RWPE1 (cell line): ENCODE measurements at regions not wholly inside any gene's neighbourhood (a gene's known extent, or its start where the extent isn't known, plus 50 kb on each side); places are given as distances from the start of the nearest gene placed in this dataset.
"Not testable (repeated sequence)": the region's sequence is repeated elsewhere in the genome, so short reads cannot be mapped to it uniquely, and the experiment has no call there.

Source experiments
- CTCF ChIA-PET: fragments of 350-600 bp; sonication (Branson Sonifier 250); formaldehyde crosslinking; extraction: SDS; loops from one replicate; lab custom pipeline; 2021; lab: Yijun Ruan, JAX
- POLR2A ChIA-PET: fragments of 400-600 bp; formaldehyde crosslinking; extraction: SDS; loops from one replicate; lab custom pipeline; 2020; ENCODE audit warnings: antibody characterized with exemption; ENCODE audit not compliant: low non-redundant PET; lab: Yijun Ruan, JAX
- DNase-seq: peaks from one replicate; pipeline ENCODE4 v3.0.0; 2012; ENCODE audit warnings: low spot score
- H3K27ac ChIP-seq: fragments of 450-650 bp; 2 replicates; pipeline ENCODE4 v1.5.1; 2017
- TF ChIP-seq, protein P1 (sequence below): fragments of 450-650 bp; conservative IDR thresholded peaks from 2 replicates; pipeline ENCODE4 v1.5.1; 2017; ENCODE audit warnings: low read depth, mild to moderate bottlenecking

DNA sequence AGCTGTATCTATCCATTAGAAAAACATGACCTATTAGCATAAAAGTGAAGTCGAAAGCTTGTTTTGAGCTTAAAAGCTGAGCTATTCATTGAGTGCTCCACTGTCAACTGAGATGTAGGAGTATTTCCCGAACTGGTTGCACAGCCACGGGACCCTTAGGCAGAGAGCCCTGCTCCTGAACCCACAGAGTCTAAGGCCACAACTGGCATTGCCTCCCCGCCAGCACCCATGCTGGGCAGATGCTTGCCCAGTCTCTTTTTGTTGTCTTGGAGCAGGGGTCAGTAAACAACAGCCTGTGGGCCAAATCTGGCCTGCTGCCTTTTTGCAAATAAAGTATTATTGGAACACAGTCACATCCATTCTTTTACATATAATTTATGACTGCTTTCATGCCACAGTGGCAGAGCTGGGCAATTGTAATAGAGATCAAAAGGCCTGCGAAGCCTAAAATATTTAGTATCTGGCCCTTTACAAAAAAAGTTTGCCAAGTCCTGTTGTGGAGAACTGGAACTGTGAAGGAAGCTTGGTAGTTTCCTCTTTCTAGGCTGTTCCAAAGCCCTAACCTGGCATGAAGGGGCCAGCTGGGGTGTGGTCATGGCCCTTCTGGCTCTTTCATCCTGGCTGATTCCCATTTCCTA lies 58.4 kb upstream of the WAPL start:
- TF ChIP-seq, protein P1, sequence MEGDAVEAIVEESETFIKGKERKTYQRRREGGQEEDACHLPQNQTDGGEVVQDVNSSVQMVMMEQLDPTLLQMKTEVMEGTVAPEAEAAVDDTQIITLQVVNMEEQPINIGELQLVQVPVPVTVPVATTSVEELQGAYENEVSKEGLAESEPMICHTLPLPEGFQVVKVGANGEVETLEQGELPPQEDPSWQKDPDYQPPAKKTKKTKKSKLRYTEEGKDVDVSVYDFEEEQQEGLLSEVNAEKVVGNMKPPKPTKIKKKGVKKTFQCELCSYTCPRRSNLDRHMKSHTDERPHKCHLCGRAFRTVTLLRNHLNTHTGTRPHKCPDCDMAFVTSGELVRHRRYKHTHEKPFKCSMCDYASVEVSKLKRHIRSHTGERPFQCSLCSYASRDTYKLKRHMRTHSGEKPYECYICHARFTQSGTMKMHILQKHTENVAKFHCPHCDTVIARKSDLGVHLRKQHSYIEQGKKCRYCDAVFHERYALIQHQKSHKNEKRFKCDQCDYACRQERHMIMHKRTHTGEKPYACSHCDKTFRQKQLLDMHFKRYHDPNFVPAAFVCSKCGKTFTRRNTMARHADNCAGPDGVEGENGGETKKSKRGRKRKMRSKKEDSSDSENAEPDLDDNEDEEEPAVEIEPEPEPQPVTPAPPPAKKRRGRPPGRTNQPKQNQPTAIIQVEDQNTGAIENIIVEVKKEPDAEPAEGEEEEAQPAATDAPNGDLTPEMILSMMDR, result no peak
- H3K27ac ChIP-seq, result no peak overlapping the region
- ChIA-PET POLR2A (no interaction called here), CTCF (interaction anchor here (0.5 to 1.2 kb wide), 4 partner anchors 38 to 268 kb away, joined by 3 to 8 read pairs (median 4); no protein-coding TSS in a partner anchor)
- DNase-seq, result no peak

DNA sequence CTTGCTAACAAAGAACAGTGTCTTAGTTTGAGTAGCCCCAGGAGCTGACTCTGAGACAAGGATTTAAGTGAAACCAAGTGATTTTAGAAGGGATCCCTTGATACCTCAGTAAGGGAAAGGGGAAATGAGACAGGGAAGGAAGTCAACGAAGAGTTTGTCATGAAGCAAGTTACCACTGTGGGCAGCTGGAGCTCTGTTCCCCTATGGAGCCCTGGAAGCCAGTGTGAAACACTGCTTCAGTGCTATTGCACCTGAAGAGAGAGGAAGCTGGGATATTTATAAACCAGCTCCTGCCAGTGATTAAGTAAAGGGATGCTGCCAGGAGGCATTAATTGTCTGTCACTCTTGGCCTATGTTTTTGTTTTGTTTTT lies 58.9 kb upstream of the WAPL start:
- H3K27ac ChIP-seq, result no peak overlapping the region
- CTCF ChIA-PET, result interaction anchor here (0.6 to 1.2 kb wide), 2 partner anchors 45 to 61 kb away, joined by 3 to 8 read pairs; no protein-coding TSS in a partner anchor

DNA sequence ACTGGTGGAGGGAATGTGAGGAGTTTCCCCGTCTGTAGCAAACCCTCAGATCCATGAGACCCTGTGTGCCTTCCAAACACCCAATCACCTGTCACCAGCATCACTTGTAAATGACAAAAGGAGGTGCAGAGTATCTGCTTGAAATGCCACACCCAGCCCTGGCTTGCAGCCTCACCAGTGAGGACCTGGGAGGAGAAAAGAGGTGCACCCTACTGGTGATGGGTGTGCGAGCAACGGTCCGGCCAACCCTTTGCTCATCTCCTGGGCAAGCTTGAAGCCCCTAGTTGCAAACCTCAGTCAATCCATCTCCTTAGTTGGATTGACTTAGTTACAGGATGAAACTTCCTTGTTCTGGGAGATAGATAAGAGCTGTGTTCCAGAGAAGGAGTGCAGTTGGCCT lies 62.4 kb upstream of the WAPL start:
- DNase-seq, result no peak
- POLR2A ChIA-PET, result no interaction called here

More for the DNA sequence above, 58.9 kb upstream of the WAPL start:
- POLR2A ChIA-PET, result no interaction called here
- TF ChIP-seq, protein P1, result no peak
- DNase-seq, result no peak

DNA sequence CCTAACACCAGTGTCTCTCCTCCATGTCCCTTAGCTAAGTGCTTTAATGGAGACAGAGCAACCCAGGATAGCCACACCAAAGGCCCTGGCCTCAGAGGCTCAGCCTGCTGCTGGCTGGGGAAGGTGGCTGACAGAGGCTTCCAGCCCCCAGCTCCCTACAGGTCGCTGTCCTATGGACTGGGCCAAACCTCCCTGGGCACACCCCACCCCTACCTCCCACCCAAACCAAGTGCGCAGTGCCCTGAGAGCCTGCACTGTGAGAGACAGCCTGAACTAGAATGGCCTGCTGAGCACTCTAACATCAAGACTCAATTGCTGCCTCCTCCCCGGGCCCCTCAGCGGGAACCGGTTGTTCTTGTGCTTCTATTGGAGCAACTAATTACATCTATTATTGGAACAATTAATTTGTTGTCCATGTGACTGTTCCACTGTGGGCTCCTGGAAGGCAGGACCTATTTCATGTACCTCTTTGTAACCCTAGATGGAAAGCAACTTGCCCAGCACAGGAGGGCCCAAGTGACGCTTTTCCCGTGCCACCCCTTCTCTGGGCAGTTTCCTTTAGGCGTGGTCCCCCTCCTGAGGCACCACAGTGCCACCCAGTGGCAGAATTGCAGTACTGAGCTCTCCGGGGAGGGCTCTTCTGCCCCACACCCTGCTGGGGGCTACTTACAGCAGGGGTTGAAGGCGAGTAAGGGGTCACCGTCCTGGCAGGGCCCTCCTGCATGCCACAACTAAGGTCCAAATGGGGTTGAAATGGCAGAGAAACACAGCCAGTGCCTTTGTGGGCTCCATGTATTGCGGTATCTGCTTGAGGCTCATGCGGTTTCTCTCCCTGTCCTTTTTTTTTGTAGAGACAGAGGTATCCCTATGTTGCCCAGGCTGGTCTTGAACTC lies 63.7 kb upstream of the WAPL start:
- TF ChIP-seq, protein P1, result peak; percentile 91
- no peak overlapping the region for H3K27ac ChIP-seq
- ChIA-PET POLR2A (no interaction called here), CTCF (interaction anchor here (0.5 to 4.3 kb wide), 20 partner anchors 8 to 200 kb away, joined by 3 to 32 read pairs (median 4); partner anchors contain the start of gene WAPL)
- DNase-seq, result peak; percentile 88

More for the DNA sequence above, 62.4 kb upstream of the WAPL start:
- CTCF ChIA-PET, result interaction anchor here (0.6 to 4.3 kb wide), 4 partner anchors 126 to 361 kb away, joined by 3 to 32 read pairs (median 4); no protein-coding TSS in a partner anchor
- TF ChIP-seq, protein P1, result no peak
- no peak overlapping the region for H3K27ac ChIP-seq

DNA sequence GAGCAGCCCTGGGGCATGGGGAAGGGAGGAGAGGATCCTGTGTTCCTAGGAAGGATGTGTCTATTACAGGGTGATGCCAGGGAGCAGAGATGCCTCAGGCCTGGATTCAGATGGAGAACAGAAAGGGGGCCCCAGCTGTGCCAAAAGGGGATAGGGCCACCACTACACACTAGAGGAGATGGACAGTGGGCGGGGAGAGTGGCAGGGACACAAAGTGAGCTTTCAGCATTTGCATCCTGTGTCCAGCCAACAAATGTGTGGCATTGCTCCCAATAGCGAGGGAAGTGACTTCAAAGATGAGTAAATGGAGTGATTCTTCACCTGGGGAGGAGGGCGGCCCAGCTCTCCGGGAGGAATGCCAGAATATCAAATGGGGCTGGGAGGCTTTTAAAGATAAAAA lies 64.9 kb upstream of the WAPL start:
- ChIA-PET POLR2A (no interaction called here), CTCF (interaction anchor here (0.5 to 4.3 kb wide), 3 partner anchors 58 to 186 kb away, joined by 3 to 32 read pairs (median 5); no protein-coding TSS in a partner anchor)

DNA sequence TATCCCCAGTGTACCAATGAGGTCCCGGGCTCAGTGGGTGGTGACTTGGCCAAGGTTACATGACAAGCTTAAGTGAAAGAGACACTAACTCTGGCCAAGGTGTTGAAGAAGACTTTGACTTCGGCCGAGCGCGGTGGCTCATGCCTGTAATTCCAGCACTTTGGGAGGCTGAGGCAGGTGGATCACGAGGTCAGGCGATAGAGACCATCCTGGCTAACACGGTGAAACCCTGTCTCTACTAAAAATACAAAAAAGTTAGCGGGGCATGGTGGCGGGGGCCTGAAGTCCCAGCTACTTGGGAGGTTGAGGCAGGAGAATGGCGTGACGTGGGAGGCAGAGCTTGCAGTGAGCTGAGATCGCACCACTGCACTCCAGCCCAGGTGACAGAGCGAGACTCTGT lies 65.6 kb upstream of the OPN4 start:
- DNase-seq, result not testable (repeated sequence)

More for the DNA sequence above, 64.9 kb upstream of the WAPL start:
- no peak overlapping the region for H3K27ac ChIP-seq
- TF ChIP-seq, protein P1, result no peak
- DNase-seq, result no peak

More for the DNA sequence above, 65.6 kb upstream of the OPN4 start:
- POLR2A ChIA-PET, H3K27ac ChIP-seq: not testable (repeated sequence)
- CTCF ChIA-PET, result interaction anchor here (0.6 to 0.8 kb wide), 3 partner anchors 53 to 676 kb away, joined by 4 to 5 read pairs (median 4); no protein-coding TSS in a partner anchor
